CD4-positive, alpha-beta memory T cell (primary cell): ENCODE measurements at regions not wholly inside any gene's neighbourhood (a gene's known extent, or its start where the extent isn't known, plus 50 kb on each side); places are given as distances from the start of the nearest gene placed in this dataset.
"Not testable (repeated sequence)": the region's sequence is repeated elsewhere in the genome, so short reads cannot be mapped to it uniquely, and the experiment has no call there.

Source experiments
- CTCF ChIA-PET: fragments of 350-600 bp; sonication (Branson Sonifier 250); formaldehyde crosslinking; loops from one replicate; lab custom pipeline; 2021; ENCODE audit warnings: inconsistent platforms; ENCODE audit not compliant: partially characterized antibody; lab: Charles Lee
- POLR2A ChIA-PET: fragments of 350-600 bp; sonication (Branson Sonifier 250); formaldehyde crosslinking; loops from one replicate; lab custom pipeline; 2021; ENCODE audit not compliant: partially characterized antibody; lab: Charles Lee
- DNase-seq, 5 donors: peaks; one replicate each; pipeline versions ENCODE4 v3.0.0 to v3.0.0-alpha.2; 2020 to 2022; ENCODE audit warnings: mixed read lengths in 1 of 5
- H3K27ac ChIP-seq: one replicate; pipeline ENCODE4 v1.7.0; 2013; ENCODE audit warnings: low read depth, low read length
- H3K27me3 ChIP-seq: 2 replicates; pipeline ENCODE4 v1.7.0; 2013; ENCODE audit warnings: mild to moderate bottlenecking, low read length, moderate library complexity; ENCODE audit not compliant: insufficient read depth
- H3K36me3 ChIP-seq: 2 replicates; pipeline ENCODE4 v1.7.0; 2013; ENCODE audit warnings: mild to moderate bottlenecking, low read length, moderate library complexity; ENCODE audit not compliant: insufficient read depth
- H3K4me1 ChIP-seq: 2 replicates; pipeline ENCODE4 v1.7.0; 2013; ENCODE audit warnings: mild to moderate bottlenecking, low read length, moderate library complexity; ENCODE audit not compliant: insufficient read depth
- H3K4me3 ChIP-seq, 2 donors: one replicate each; pipeline ENCODE4 v1.7.0; 2013; ENCODE audit warnings: low read length in 2 of 2, mild to moderate bottlenecking in 1 of 2
- H3K9me3 ChIP-seq, 2 donors: one replicate each; pipeline ENCODE4 v1.7.0; 2013; ENCODE audit warnings: low read length in 2 of 2, control low read depth in 1 of 2; ENCODE audit not compliant: control insufficient read depth in 1 of 2
- H3K27ac Mint-ChIP-seq, 7 donors: one replicate each; pipeline ENCODE4 v1.8.0; 2020 to 2021; ENCODE audit warnings: mixed read lengths in 7 of 7, mild to moderate bottlenecking in 6 of 7, inconsistent platforms in 3 of 7, moderate library complexity in 3 of 7
- H3K27me3 Mint-ChIP-seq, 2 donors: one replicate each; pipeline ENCODE4 v1.8.0; 2020 to 2021; ENCODE audit warnings: mixed read lengths in 2 of 2
- H3K36me3 Mint-ChIP-seq, 2 donors: one replicate each; pipeline ENCODE4 v1.8.0; 2020 to 2021; ENCODE audit warnings: mixed read lengths in 2 of 2, inconsistent platforms in 1 of 2, mild to moderate bottlenecking in 1 of 2
- H3K4me1 Mint-ChIP-seq, 4 donors: one replicate each; pipeline ENCODE4 v1.8.0; 2020 to 2021; ENCODE audit warnings: mixed read lengths in 4 of 4, mild to moderate bottlenecking in 1 of 4
- H3K4me3 Mint-ChIP-seq, 8 donors: one replicate each; pipeline ENCODE4 v1.8.0; 2020 to 2021; ENCODE audit warnings: mixed read lengths in 8 of 8, mild to moderate bottlenecking in 7 of 8, moderate library complexity in 6 of 8, inconsistent platforms in 3 of 8
- H3K9me3 Mint-ChIP-seq, 8 donors: one replicate each; pipeline ENCODE4 v1.8.0; 2020 to 2021; ENCODE audit warnings: mixed read lengths in 8 of 8, mild to moderate bottlenecking in 5 of 8, inconsistent platforms in 3 of 8, moderate library complexity in 1 of 8
- intact Hi-C: fragments of 100-400 bp; cut with micrococcal nuclease; formaldehyde crosslinking; loops from one replicate; pipeline ENCODE4 v1.15.1; 2023

DNA sequence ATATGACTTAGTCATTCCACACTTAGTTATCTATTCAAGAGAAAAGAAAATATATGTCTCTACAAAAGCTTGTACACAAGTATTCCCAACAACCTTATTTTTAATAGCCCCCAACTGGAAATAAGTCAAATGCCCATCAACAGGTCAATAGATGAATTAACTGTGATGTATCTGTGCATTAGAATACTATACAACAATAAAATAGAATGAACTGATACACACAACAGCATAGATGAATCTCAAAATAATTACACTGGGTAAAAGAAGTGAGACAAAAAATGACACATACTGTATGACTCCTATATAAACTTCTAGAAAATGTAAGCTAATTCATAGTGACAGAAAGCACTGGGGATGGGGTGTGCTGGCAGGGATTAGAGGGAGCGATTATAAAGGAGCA lies 354.1 kb upstream of the DIPK2B start:
- no peak for DNase-seq
- H3K4me1 ChIP-seq, result no peaks in the 10 kb centered on the region
- H3K4me3 Mint-ChIP-seq, result no peak overlapping the region
- H3K4me1 Mint-ChIP-seq, result no peaks in the 10 kb centered on the region
- no peak overlapping the region for H3K27ac ChIP-seq
- H3K9me3 ChIP-seq, result no peaks in the 10 kb centered on the region
- ChIA-PET CTCF (no interaction called here), POLR2A (no interaction called here)
- no peaks in the 10 kb centered on the region for H3K27me3 Mint-ChIP-seq
- no peaks in the 10 kb centered on the region for H3K27me3 ChIP-seq
- no peaks in the 10 kb centered on the region for H3K36me3 Mint-ChIP-seq
- H3K9me3 Mint-ChIP-seq, result no peaks in the 10 kb centered on the region
- intact Hi-C loops, result no loop called here
- no peak overlapping the region for H3K27ac Mint-ChIP-seq
- no peak overlapping the region for H3K4me3 ChIP-seq
- no peaks in the 10 kb centered on the region for H3K36me3 ChIP-seq

DNA sequence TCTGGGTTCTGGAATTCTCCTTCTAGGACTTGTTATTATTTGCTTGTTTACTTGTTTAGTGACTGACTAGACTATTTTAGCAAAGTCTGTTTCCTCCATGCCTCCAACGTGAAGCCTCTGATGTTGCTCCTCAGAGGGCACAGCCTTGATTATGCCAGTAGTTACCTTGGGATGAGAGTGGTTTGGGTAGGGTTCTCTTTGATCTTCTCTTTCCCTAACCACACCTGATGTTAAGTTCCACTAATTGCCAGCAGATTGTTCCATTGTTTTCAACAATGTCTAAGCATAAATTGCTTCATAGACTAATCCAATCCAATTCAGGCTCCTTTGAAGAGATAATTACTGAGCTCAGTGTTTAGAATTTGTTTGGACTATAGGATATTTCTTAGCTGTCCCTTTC lies 352.7 kb upstream of the DIPK2B start:
- Mint-ChIP-seq H3K9me3 (no peaks in the 10 kb centered on the region), H3K27ac (no peak overlapping the region), H3K4me1 (no peaks in the 10 kb centered on the region), H3K4me3 (no peak overlapping the region), H3K36me3 (no peaks in the 10 kb centered on the region), H3K27me3 (no peaks in the 10 kb centered on the region)
- Histone ChIP-seq H3K4me1 (no peaks in the 10 kb centered on the region), H3K4me3 (no peak overlapping the region), H3K9me3 (no peaks in the 10 kb centered on the region), H3K27ac (no peak overlapping the region), H3K36me3 (no peaks in the 10 kb centered on the region), H3K27me3 (no peaks in the 10 kb centered on the region)
- intact Hi-C loops, result no loop called here
- no peak for DNase-seq
- POLR2A ChIA-PET, result no interaction called here
- CTCF ChIA-PET, result no interaction called here

DNA sequence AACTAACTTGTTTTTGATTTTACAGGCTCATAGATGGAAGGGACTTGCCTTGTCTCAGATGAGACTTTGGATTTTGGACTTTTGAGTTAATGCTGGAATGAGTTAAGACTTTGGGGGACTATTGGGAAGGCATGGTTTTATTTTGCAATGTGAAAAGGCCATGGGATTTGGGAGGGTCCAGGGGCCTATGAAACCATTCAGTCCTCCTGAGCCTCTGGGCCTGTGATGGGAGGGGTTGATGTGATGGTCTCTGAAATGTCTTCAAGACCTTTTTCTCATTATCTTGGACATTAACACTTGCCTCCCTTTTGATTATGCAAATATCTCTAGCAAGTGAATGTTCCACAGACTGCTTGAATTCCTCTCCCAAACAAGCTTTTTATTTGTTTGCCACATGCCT lies 346.0 kb upstream of the DIPK2B start:
- not testable (repeated sequence) for H3K36me3 Mint-ChIP-seq

DNA sequence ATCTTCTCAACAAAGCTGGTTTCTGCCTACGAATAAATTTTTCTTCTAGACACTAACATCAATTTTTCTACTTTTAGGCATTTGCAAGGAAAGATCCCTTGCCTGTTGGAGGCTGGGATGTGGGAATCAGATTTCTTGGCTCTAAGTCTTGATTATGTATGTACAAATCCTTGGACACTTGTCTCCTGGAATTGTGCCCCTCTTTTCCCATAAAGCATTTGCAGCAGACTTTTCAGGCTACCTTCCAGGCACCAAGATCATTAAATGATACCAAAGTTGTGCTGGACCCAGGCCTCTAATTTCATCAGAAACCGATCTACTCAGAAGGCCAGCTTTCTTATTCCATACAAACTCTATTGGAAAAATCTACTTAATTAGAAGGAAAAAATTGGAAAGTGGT lies 339.5 kb upstream of the DIPK2B start:
- ChIA-PET POLR2A (no interaction called here), CTCF (no interaction called here)
- no peak overlapping the region for H3K27ac Mint-ChIP-seq
- H3K36me3 Mint-ChIP-seq, result no peaks in the 10 kb centered on the region
- Histone ChIP-seq H3K36me3 (no peaks in the 10 kb centered on the region), H3K4me3 (no peak overlapping the region), H3K4me1 (no peaks in the 10 kb centered on the region), H3K9me3 (no peaks in the 10 kb centered on the region), H3K27me3 (no peaks in the 10 kb centered on the region), H3K27ac (no peak overlapping the region)
- peaks cover 0 to 2% (median under 1%) of the 10 kb centered on the region in 8 donors for H3K9me3 Mint-ChIP-seq
- no peak for DNase-seq
- H3K27me3 Mint-ChIP-seq, result no peaks in the 10 kb centered on the region
- intact Hi-C loops, result no loop called here
- H3K4me1 Mint-ChIP-seq, result no peaks in the 10 kb centered on the region
- H3K4me3 Mint-ChIP-seq, result no peak overlapping the region

More for the DNA sequence above, 346.0 kb upstream of the DIPK2B start:
- H3K4me3 Mint-ChIP-seq, POLR2A ChIA-PET, H3K27me3 Mint-ChIP-seq, H3K4me1 Mint-ChIP-seq, H3K27ac ChIP-seq, CTCF ChIA-PET, H3K4me3 ChIP-seq, intact Hi-C loops, H3K36me3 ChIP-seq, H3K27ac Mint-ChIP-seq, H3K4me1 ChIP-seq, H3K9me3 ChIP-seq, DNase-seq, H3K27me3 ChIP-seq: not testable (repeated sequence)
- H3K9me3 Mint-ChIP-seq, result peaks cover 0 to 24% (median 16%) of the 10 kb centered on the region in 8 donors

DNA sequence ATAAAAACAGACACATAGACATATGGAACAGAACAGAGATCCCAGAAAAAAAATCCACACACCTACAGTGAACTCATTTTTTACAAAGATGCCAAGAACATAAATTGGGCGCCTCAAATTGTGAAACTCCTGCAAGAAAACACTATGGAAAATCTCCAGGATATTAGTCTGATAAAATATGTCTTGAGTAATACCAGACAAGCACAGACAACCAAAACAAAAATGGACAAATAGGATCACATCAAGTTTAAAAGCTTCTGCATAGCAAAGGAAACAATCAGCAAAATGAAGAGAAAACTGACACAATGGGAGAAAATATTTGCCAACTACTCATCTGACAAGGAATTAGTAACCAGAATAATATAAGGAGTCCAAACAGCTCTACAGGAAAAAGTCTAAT lies 337.3 kb upstream of the DIPK2B start:
- H3K27me3 Mint-ChIP-seq, result peaks cover 1 to 3% of the 10 kb centered on the region in 2 donors
- no peak for DNase-seq
- no peak overlapping the region for H3K4me3 Mint-ChIP-seq
- Histone ChIP-seq H3K27me3 (no peaks in the 10 kb centered on the region), H3K27ac (no peak overlapping the region), H3K9me3 (no peaks in the 10 kb centered on the region), H3K4me3 (no peak overlapping the region), H3K4me1 (no peaks in the 10 kb centered on the region), H3K36me3 (no peaks in the 10 kb centered on the region)
- CTCF ChIA-PET, result no interaction called here
- H3K36me3 Mint-ChIP-seq, result no peaks in the 10 kb centered on the region
- POLR2A ChIA-PET, result no interaction called here
- H3K27ac Mint-ChIP-seq, result no peak overlapping the region
- peaks cover 0 to 8% (median 0%) of the 10 kb centered on the region in 8 donors for H3K9me3 Mint-ChIP-seq
- intact Hi-C loops, result no loop called here
- H3K4me1 Mint-ChIP-seq, result no peaks in the 10 kb centered on the region

DNA sequence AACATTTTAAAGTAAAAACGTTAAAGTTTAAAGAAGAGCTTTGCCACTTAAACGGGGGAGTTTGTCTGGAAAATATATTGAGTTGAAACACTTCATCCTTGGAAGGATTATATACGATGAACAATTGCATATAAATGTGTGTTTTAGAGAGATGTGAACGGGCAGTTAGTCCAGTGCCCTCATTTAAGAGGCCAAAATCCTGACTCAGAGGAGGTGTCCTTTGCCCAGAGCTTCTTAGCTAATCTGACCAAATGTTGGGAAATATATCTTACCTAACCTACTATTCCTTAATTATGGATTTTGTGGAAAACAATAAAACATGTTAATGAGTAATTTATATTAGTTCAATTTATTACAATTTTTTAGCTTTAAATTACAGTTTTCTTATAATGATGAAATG lies 327.2 kb upstream of the DIPK2B start:
- Mint-ChIP-seq H3K27me3 (peaks cover 2 to 4% of the 10 kb centered on the region in 2 donors), H3K4me3 (no peak overlapping the region), H3K36me3 (no peaks in the 10 kb centered on the region), H3K4me1 (no peaks in the 10 kb centered on the region), H3K9me3 (no peaks in the 10 kb centered on the region), H3K27ac (no peak overlapping the region)
- H3K27me3 ChIP-seq, result no peaks in the 10 kb centered on the region
- ChIA-PET POLR2A (no interaction called here), CTCF (interaction anchor here (0.9 kb wide), 1 partner anchor 12 kb away, joined by 3 read pairs; no protein-coding TSS in a partner anchor)
- no peak overlapping the region for H3K4me3 ChIP-seq
- H3K4me1 ChIP-seq, result no peaks in the 10 kb centered on the region
- DNase-seq, result no peak
- no peaks in the 10 kb centered on the region for H3K9me3 ChIP-seq
- no peaks in the 10 kb centered on the region for H3K36me3 ChIP-seq
- intact Hi-C loops, result no loop called here
- H3K27ac ChIP-seq, result no peak overlapping the region

DNA sequence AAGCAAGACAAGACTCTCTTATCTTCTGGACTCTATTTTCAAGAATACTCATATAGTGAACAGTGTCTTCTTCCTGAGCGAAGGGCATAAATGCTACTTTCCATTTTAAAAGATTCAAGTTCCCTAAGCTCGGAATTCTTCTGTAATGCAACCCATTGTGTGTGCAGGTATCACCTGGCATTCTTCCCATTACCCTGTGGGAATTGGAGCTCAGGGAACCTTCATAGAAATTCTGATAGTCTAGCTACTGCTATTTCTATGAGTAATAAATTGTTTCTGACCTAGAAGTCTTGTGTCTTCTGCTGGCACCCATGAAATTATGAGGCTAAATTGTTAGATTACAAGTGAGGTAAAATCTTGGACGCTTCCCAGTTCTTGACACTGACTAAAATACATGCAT lies 324.1 kb upstream of the DIPK2B start:
- Histone ChIP-seq H3K36me3 (no peaks in the 10 kb centered on the region), H3K4me3 (no peak overlapping the region), H3K27me3 (no peaks in the 10 kb centered on the region), H3K4me1 (no peaks in the 10 kb centered on the region), H3K27ac (no peak overlapping the region), H3K9me3 (no peaks in the 10 kb centered on the region)
- intact Hi-C loops, result no loop called here
- DNase-seq, result no peak
- Mint-ChIP-seq H3K27ac (no peak overlapping the region), H3K9me3 (no peaks in the 10 kb centered on the region), H3K4me3 (no peak overlapping the region), H3K4me1 (no peaks in the 10 kb centered on the region), H3K36me3 (no peaks in the 10 kb centered on the region), H3K27me3 (no peaks in the 10 kb centered on the region)
- ChIA-PET POLR2A (no interaction called here), CTCF (interaction anchor here (1.2 kb wide), 1 partner anchor 10 kb away, joined by 3 read pairs; no protein-coding TSS in a partner anchor)

DNA sequence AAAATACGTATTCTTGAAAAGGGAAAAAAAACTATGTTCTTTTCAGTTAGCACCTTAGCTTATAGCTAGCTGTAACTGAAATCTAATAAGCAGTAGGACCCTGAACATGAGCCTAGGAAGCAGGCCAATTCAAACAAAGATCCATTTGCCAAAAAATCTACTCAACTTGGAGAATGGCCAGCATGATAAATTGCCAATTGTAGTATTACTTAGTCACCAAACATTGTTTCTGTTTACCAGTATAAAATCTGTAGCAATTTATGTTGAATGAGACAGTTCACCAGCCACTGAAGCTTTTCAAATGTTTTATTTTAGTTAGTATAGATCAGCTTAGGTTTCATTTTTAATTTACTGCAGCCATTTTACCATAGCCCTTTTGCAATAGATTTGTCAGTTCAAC lies 323.6 kb upstream of the DIPK2B start:
- no peak for DNase-seq
- ChIA-PET POLR2A (no interaction called here), CTCF (interaction anchor here (1.2 kb wide), 1 partner anchor 10 kb away, joined by 3 read pairs; no protein-coding TSS in a partner anchor)
- Histone ChIP-seq H3K36me3 (no peaks in the 10 kb centered on the region), H3K4me1 (no peaks in the 10 kb centered on the region), H3K4me3 (no peak overlapping the region), H3K27me3 (no peaks in the 10 kb centered on the region), H3K27ac (no peak overlapping the region), H3K9me3 (no peaks in the 10 kb centered on the region)
- H3K36me3 Mint-ChIP-seq, result no peaks in the 10 kb centered on the region
- no peaks in the 10 kb centered on the region for H3K4me1 Mint-ChIP-seq
- no peaks in the 10 kb centered on the region for H3K9me3 Mint-ChIP-seq
- intact Hi-C loops, result no loop called here
- H3K27ac Mint-ChIP-seq, result no peak overlapping the region
- no peaks in the 10 kb centered on the region for H3K27me3 Mint-ChIP-seq
- H3K4me3 Mint-ChIP-seq, result no peak overlapping the region
